Ecto neural progenitor cell (in vitro differentiated cells): ENCODE measurements at regions not wholly inside any gene's neighbourhood (a gene's known extent, or its start where the extent isn't known, plus 50 kb on each side); places are given as distances from the start of the nearest gene placed in this dataset.
"Not testable (repeated sequence)": the region's sequence is repeated elsewhere in the genome, so short reads cannot be mapped to it uniquely, and the experiment has no call there.

Experiments
- DNase-seq: peaks from one replicate; pipeline ENCODE4 v3.0.0-alpha.2; 2018; ENCODE audit warnings: low spot score

DNA sequence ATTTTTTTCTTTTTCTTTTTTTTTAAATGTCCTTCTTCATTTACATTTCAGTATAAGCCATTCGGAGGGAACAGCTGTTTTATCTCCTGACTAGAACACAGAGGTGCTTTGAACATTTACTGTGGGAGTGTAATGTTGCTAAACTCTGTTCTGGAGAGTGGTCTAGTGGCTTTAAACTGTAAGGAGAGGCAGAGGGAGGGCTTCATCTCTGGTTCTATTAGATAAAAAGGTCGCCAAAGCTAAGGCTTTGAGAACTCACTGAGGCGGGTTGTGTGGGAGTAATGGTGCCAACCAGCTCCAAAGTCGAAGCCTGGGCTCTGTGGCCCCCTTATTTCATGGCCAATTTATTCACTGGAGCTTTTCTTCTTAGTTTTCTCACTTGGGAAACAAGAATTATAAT is 133.2 kb downstream of the ANXA2 start:
- no peak for DNase-seq

DNA sequence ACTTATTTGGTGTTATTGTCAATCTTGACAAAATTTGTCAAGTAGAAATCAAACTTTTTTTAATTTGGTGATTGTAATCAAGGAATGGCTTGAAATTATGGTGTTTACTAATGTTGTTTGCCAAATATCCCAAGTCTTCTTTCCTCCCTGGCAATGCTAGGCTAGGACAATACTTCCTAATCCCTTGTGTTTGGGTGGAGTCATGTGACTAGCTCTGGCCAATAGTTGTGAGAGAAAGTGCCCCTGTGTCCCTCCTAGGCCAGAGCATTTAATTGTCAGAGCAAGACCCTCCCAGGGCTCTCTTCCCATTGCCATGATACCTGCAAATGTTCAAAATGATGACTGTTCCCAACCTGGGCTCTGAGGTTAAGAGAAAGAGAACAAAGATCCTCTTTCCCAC is 132.7 kb downstream of the ANXA2 start:
- DNase-seq = no peak

DNA sequence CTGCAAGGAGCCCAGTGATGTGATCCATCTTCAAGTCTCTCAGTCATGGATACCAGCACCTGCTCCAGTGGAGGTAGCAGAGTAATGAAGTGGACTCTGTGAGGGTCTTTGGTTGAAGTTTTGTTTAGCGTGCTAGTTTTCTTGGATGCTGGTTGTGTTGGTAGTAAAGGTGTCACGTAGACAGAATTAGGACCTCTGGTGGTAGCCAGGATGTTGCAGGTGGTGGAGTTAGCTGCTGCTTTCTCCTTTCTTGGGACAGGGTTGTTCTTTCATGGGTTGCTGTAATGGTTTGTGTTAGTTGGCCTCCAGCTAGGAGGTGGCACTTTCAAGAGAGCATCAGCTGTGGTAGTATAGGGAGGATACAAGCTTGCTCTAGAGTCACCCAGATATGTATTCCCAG is 125.2 kb downstream of the ANXA2 start:
- no peak for DNase-seq

DNA sequence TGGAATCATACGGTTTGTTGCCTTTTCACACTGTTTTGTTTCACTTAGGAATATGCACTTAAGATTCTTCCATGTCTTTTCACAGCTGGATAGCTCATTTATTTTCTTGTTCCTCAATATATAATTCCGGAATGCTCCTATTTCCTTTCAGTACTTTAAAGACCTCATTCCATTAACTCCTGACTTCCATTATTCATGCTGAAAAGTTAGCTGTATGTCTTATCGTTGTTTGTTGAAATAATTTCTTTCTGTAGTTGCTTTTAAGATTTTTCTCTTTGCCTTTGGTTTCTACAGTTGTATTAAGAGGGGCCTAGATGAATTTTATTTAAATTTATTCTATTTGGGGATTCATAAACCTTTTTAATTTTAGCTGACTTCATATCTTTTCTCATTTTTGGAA is 122.2 kb downstream of the ANXA2 start:
- DNase-seq = no peak

DNA sequence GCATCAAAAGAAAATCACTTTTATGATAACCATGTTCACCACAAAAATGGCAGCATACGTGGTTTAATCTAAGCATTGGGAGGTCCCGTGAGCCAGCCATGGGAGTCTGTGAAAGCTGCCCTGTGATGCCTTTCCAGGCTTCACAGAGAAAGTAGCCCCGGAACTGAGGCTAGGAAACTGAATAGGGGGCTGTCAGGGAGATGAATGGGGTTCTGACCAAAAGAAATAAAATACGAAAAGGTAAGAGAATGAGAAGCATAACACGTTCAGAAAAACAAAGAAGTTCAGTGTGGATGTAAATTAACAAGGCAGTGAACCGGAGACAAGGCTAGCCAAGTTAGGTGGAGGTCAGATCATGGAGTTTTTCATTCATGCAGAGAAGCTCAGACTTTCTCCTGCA is 118.9 kb downstream of the ANXA2 start:
- DNase-seq = no peak

DNA sequence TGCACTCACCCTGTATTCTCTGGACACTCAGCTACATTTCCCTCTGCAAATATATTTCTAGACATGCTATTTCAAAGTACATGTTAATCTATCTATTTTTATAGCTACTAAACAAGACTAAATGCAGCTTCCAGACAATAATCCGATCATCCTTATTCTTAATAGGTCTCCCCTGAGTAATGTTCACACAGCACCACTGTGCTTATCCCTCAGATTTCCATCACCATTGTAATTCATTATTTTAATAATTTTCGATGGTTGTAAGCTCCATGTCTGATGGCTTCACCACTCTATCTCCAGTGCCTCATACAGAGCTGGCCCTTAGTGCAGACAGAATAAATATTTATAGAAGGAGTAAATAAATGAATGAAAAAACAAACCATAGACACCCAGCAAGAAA is 117.5 kb downstream of the ANXA2 start:
- no peak for DNase-seq

DNA sequence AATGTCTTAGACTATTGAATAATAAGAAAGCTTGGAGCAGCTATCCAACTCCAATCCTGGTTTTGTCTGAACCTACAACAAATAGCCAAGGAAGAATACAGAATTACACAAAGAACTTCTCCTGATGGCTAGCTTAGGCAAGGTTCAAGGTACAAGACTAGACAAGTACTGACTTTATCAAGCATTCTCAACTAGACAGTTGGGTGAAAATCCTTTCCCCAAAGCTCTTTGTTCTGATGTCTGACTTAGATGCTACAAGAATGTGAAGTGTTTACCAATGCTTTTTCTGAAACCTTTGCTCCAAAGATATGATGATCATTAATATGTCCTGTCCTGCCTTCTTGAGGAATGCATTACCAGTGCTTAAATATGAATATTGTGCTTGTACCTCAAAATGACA is 113.8 kb downstream of the ANXA2 start:
- no peak for DNase-seq

DNA sequence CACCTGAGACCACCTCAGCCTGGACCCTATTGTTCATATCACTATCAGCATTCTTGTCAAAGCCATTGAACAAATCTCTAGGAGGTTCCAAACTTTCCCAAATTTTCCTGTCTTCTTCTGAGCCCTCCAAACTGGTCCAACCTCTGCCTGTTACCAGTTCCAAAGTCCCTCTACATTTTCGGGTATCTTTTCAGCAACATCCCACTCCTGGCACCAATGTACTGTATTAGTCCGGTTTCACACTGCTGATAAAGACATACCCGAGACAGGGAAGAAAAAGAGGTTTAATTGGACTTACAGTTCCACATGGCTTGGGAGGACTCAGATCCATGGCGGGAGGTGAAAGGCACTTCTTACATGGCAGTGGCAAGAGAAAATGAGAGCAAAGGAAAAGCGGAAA is 101.9 kb downstream of the ANXA2 start:
- DNase-seq = not testable (repeated sequence)

DNA sequence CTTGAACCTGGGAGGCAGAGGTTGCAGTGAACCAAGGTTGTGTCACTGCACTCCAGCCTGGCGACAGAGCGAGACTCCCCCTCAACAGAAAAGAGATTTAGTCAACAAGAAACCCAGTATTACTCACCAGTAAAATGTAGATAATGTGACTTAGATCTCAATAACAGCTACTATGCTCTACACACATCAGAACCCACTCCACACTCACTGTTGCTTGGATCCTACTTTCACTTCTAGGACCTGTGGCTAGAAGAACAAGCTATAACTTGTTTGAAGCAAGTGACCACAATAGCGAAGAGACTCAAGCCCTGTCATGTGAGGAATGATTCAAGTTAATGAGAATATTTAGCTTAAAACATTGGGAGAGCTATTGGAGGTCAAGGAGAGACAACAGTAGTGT is 100.7 kb downstream of the ANXA2 start:
- no peak for DNase-seq
